ENCODE measurements at regions not wholly inside any gene's neighbourhood (a gene's known extent, or its start where the extent isn't known, plus 50 kb on each side); places are given as distances from the start of the nearest gene placed in this dataset.
"Not testable (repeated sequence)": the region's sequence is repeated elsewhere in the genome, so short reads cannot be mapped to it uniquely, and the experiment has no call there.

GRCh38 chr3:163196245-163196644 lies 1699.6 kb downstream of the OTOL1 start:
- intact Hi-C loops (cut with DNase I) = no loop called here
- Histone ChIP-seq H3K4me3 (no peak overlapping the region), H3K27me3 (no peaks in the 10 kb centered on the region), H3K4me1 (no peaks in the 10 kb centered on the region), H3K27ac (no peak overlapping the region), H3K9me3 (no peaks in the 10 kb centered on the region), H3K36me3 (no peaks in the 10 kb centered on the region)
- WGBS, 2 donors = 40 to 66% methylated on average over 2 of the region's 2 CpGs
- no peak for DNase-seq
- TF ChIP-seq POLR2AphosphoS5 (IDR thresholded peaks at IDR 0.05) (no peak), POLR2A (IDR thresholded peaks at IDR 0.05) (no peak), CTCF (IDR thresholded peaks at IDR 0.05) (no peak), EP300 (IDR thresholded peaks at IDR 0.05) (no peak)

- DNase-seq = no peak
- 82 to 92% methylated on average over 1 of the region's 1 CpG for WGBS, 2 donors
- TF ChIP-seq EP300 (IDR thresholded peaks at IDR 0.05) (no peak), CTCF (IDR thresholded peaks at IDR 0.05) (no peak), POLR2AphosphoS5 (IDR thresholded peaks at IDR 0.05) (no peak), POLR2A (IDR thresholded peaks at IDR 0.05) (no peak)
Observed at GRCh38 chr3:163185721-163186350, 1689.2 kb downstream of the OTOL1 start.

GRCh38 chr3:163175970-163176369 lies 1679.4 kb downstream of the OTOL1 start:
- Histone ChIP-seq H3K4me3 (no peak overlapping the region), H3K27me3 (no peaks in the 10 kb centered on the region), H3K36me3 (no peaks in the 10 kb centered on the region), H3K27ac (no peak overlapping the region), H3K4me1 (no peaks in the 10 kb centered on the region), H3K9me3 (peaks cover 0 to 3% (median 0%) of the 10 kb centered on the region in 4 donors)
- DNase-seq = no peak
- WGBS, 2 donors = 40 to 78% methylated on average over 2 of the region's 2 CpGs
- intact Hi-C loops (cut with DNase I) = no loop called here
- TF ChIP-seq EP300 (IDR thresholded peaks at IDR 0.05) = no peak
- no peak for TF ChIP-seq POLR2A (IDR thresholded peaks at IDR 0.05)
- TF ChIP-seq POLR2AphosphoS5 (IDR thresholded peaks at IDR 0.05) = no peak
- TF ChIP-seq CTCF (IDR thresholded peaks at IDR 0.05) = no peak

More at GRCh38 chr3:163185721-163186350, 1689.2 kb downstream of the OTOL1 start:
- Histone ChIP-seq H3K4me1 (no peaks in the 10 kb centered on the region), H3K36me3 (no peaks in the 10 kb centered on the region), H3K9me3 (no peaks in the 10 kb centered on the region), H3K4me3 (no peak overlapping the region), H3K27me3 (no peaks in the 10 kb centered on the region), H3K27ac (no peak overlapping the region)
- intact Hi-C loops (cut with DNase I) = no loop called here

GRCh38 chr3:163172513-163172912 lies 1675.9 kb downstream of the OTOL1 start:
- H3K27me3 ChIP-seq; H3K27ac ChIP-seq; H3K36me3 ChIP-seq; H3K4me3 ChIP-seq; DNase-seq; H3K9me3 ChIP-seq; H3K4me1 ChIP-seq; intact Hi-C loops (cut with DNase I): not testable (repeated sequence)
- 60 to 73% methylated on average over 3 of the region's 3 CpGs for WGBS, 2 donors

GRCh38 chr3:163166197-163166596 lies 1669.6 kb downstream of the OTOL1 start:
- H3K27me3 ChIP-seq = no peaks in the 10 kb centered on the region
- peaks cover 0 to 6% (median 0%) of the 10 kb centered on the region in 4 donors for H3K9me3 ChIP-seq
- DNase-seq = no peak
- no peaks in the 10 kb centered on the region for H3K4me1 ChIP-seq
- WGBS, 2 donors = 78 to 82% methylated on average over 1 of the region's 1 CpG
- no peak for TF ChIP-seq POLR2A (IDR thresholded peaks at IDR 0.05)
- TF ChIP-seq POLR2AphosphoS5 (IDR thresholded peaks at IDR 0.05) = no peak
- no peak for TF ChIP-seq EP300 (IDR thresholded peaks at IDR 0.05)
- TF ChIP-seq CTCF (IDR thresholded peaks at IDR 0.05) = no peak
- H3K36me3 ChIP-seq = no peaks in the 10 kb centered on the region
- intact Hi-C loops (cut with DNase I) = no loop called here
- H3K27ac ChIP-seq = no peak overlapping the region
- H3K4me3 ChIP-seq = no peak overlapping the region
